SK-N-SH (cell line): ENCODE measurements at regions not wholly inside any gene's neighbourhood (a gene's known extent, or its start where the extent isn't known, plus 50 kb on each side); places are given as distances from the start of the nearest gene placed in this dataset.

Experiments
- CTCF ChIA-PET: fragments of 300-600, 350-600 bp; formaldehyde crosslinking; extraction: SDS; loops from one replicate; lab custom pipeline; 2021; lab: Yijun Ruan, JAX
- POLR2A ChIA-PET: fragments of 350-600 bp; sonication (Branson Sonifier 250); formaldehyde crosslinking; extraction: SDS; loops from one replicate; lab custom pipeline; 2020; ENCODE audit warnings: antibody characterized with exemption, inconsistent platforms; lab: Yijun Ruan, JAX
- DNase-seq: peaks from one replicate; pipeline ENCODE4 v3.0.0; 2012
- H2AFZ ChIP-seq: fragments of 200-600 bp; sonication (generic); 2 replicates; pipeline ENCODE4 v1.8.1; 2016; ENCODE audit warnings: antibody characterized with exemption, mild to moderate bottlenecking, low read depth
- H3F3A ChIP-seq: fragments of 200-600 bp; sonication (generic); replicated peaks from 2 replicates; pipeline ENCODE3; 2016; ENCODE audit warnings: antibody characterized with exemption, mild to moderate bottlenecking; ENCODE audit not compliant: insufficient read depth
- H3K27ac ChIP-seq, 2 experiments: fragments of 200-500 bp in 1 of 2; fragments of 200-600 bp in 1 of 2; sonication (Bioruptor generic) in 1 of 2; sonication (generic), shearing (Covaris generic) in 1 of 2; 2 replicates each; pipeline versions ENCODE4 v1.5.1 to v1.6.1; 2014 to 2016; ENCODE audit warnings: low read depth in 2 of 2, inconsistent platforms in 1 of 2, low read length in 1 of 2, mild to moderate bottlenecking in 1 of 2, mixed read lengths in 1 of 2
- H3K27me3 ChIP-seq: fragments of 200-600 bp; sonication (generic), shearing (Covaris generic); 2 replicates; pipeline ENCODE4 v1.6.1; 2016; ENCODE audit warnings: mixed run types; ENCODE audit not compliant: insufficient read depth
- H3K36me3 ChIP-seq, 2 experiments: fragments of 200-500 bp in 1 of 2; fragments of 200-600 bp in 1 of 2; sonication (Bioruptor generic) in 1 of 2; sonication (generic) in 1 of 2; replicated peaks in 1 of 2; 2 replicates each; pipeline versions ENCODE3 to v1.5.1; 2014 to 2016; ENCODE audit warnings: low read length in 1 of 2, mild to moderate bottlenecking in 1 of 2; ENCODE audit not compliant: insufficient read depth in 2 of 2, control insufficient read depth in 1 of 2
- H3K4me1 ChIP-seq, 2 experiments: fragments of 200-500 bp in 1 of 2; fragments of 200-600 bp in 1 of 2; sonication (Bioruptor generic) in 1 of 2; sonication (generic), shearing (Covaris generic) in 1 of 2; 2 replicates each; pipeline versions ENCODE4 v1.5.1 to v1.6.1; 2014 to 2016; ENCODE audit warnings: low read depth in 1 of 2, low read length in 1 of 2, mixed run types in 1 of 2; ENCODE audit not compliant: insufficient read depth in 2 of 2, control insufficient read depth in 1 of 2
- H3K4me2 ChIP-seq: fragments of 200-600 bp; sonication (generic), shearing (Covaris generic); 2 replicates; pipeline ENCODE4 v1.6.1; 2017; ENCODE audit warnings: mixed run types
- H3K4me3 ChIP-seq, 2 experiments: fragments of 200-500 bp in 1 of 2; fragments of 200-600 bp in 1 of 2; sonication (Bioruptor generic) in 1 of 2; sonication (generic), shearing (Covaris generic) in 1 of 2; 2 replicates each; pipeline versions ENCODE4 v1.5.1 to v1.8.1; 2014 to 2016; ENCODE audit warnings: low read depth in 2 of 2, inconsistent platforms in 1 of 2, low read length in 1 of 2, mild to moderate bottlenecking in 1 of 2, mixed read lengths in 1 of 2, moderate library complexity in 1 of 2
- H3K79me2 ChIP-seq: fragments of 200-600 bp; sonication (generic); 2 replicates; pipeline ENCODE4 v1.8.1; 2017; ENCODE audit warnings: mild to moderate bottlenecking; ENCODE audit not compliant: insufficient read depth
- H3K9ac ChIP-seq: fragments of 200-600 bp; sonication (generic); 2 replicates; pipeline ENCODE4 v1.6.1; 2017; ENCODE audit warnings: mixed run types
- H3K9me2 ChIP-seq: fragments of 200-600 bp; sonication (generic); 2 replicates; pipeline ENCODE4 v1.6.1; 2017; ENCODE audit warnings: mixed run types
- H3K9me3 ChIP-seq: fragments of 200-600 bp; sonication (generic); 2 replicates; pipeline ENCODE4 v1.6.1; 2017; ENCODE audit warnings: mixed run types, mild to moderate bottlenecking, moderate library complexity
- H4K20me1 ChIP-seq: fragments of 200-600 bp; sonication (generic); 2 replicates; pipeline ENCODE4 v1.6.1; 2017; ENCODE audit warnings: mild to moderate bottlenecking, mixed run types; ENCODE audit not compliant: insufficient read depth
- EZH2phosphoT487 ChIP-seq: fragments of 200-600 bp; sonication (generic); IDR thresholded peaks from 2 replicates; pipeline ENCODE4 v1.6.1; 2017; ENCODE audit warnings: low read depth, mixed run types, mild to moderate bottlenecking, antibody characterized with exemption, moderate library complexity, borderline replicate concordance
- FOSL2 ChIP-seq: IDR thresholded peaks from 2 replicates; pipeline ENCODE4 v1.4.0; 2012; ENCODE audit warnings: low read depth, mild to moderate bottlenecking, moderate library complexity, borderline replicate concordance
- GABPA ChIP-seq: IDR thresholded peaks from 2 replicates; pipeline ENCODE4 v1.4.0; 2012; ENCODE audit warnings: low read depth, mild to moderate bottlenecking
- GATA2 ChIP-seq: sonication (generic); formaldehyde crosslinking; IDR thresholded peaks from 2 replicates; pipeline ENCODE4 v1.5.0; 2020; ENCODE audit warnings: mild to moderate bottlenecking, missing genetic modification reagents
- NRF1 ChIP-seq: IDR thresholded peaks from 2 replicates; pipeline ENCODE4 v1.6.1; 2012; ENCODE audit warnings: low read depth, mild to moderate bottlenecking, low read length
- RAD21 ChIP-seq: IDR thresholded peaks from 2 replicates; pipeline ENCODE4 v1.6.1; 2012; ENCODE audit warnings: mild to moderate bottlenecking, low read length
- SMC3 ChIP-seq: IDR thresholded peaks from 2 replicates; pipeline ENCODE4 v1.6.1; 2012; ENCODE audit warnings: low read depth, low read length, improper control_type of control experiment
- TCF12 ChIP-seq: IDR thresholded peaks from 2 replicates; pipeline ENCODE4 v1.4.0; 2012
- WGBS: methylation state at CpG from one replicate; pipeline ENCODE4 v1.1.6; 2017; ENCODE audit warnings: low lambda C conversion rate; 5-methylcytosine and 5-hydroxymethylcytosine counted together
- TF ChIP-seq, protein P1 (sequence below): fragments of 200-600 bp; sonication (generic); IDR thresholded peaks from 2 replicates; pipeline ENCODE4 v1.6.1; 2017; ENCODE audit warnings: antibody characterized with exemption, mild to moderate bottlenecking, moderate library complexity
- TF ChIP-seq, protein P2 (sequence below): IDR thresholded peaks from 2 replicates; pipeline ENCODE4 v1.4.0; 2012; ENCODE audit warnings: low read depth, borderline replicate concordance

DNA sequence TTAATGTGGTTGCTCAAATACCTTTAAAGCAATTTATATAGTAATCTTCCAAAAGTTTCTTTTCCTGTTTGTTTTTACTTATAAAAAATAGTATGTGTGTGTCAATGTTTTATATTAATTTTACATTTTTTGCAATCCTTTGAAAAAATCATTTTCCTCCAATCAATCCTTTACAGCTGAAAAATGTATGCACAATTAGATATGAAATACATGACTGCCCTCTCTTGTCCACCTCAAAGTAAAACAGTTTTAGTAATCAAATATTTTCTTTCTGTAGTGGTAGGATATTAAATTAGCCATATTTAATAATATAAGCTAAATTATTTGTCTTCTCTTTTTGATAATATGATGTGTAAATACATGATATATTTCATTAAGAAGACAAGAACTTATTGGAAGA is 269.9 kb downstream of the ADAMTS20 start:
- ChIA-PET CTCF (interaction anchor here (0.5 to 3.8 kb wide), 59 partner anchors 9 to 1156 kb away, joined by 3 to 54 read pairs (median 4); partner anchors contain the start of gene PRICKLE1), POLR2A (interaction anchor here (1.3 kb wide), 1 partner anchor 799 kb away, joined by 3 read pairs; no protein-coding TSS in a partner anchor)
- no peak overlapping the region for H2AFZ ChIP-seq
- no peaks in the 10 kb centered on the region for H3F3A ChIP-seq
- no peaks in the 10 kb centered on the region for H3K9me3 ChIP-seq
- H4K20me1 ChIP-seq, result no peaks in the 10 kb centered on the region
- peak; percentile 35 for DNase-seq
- no peaks in the 10 kb centered on the region for H3K36me3 ChIP-seq
- H3K4me2 ChIP-seq, result no peak overlapping the region
- no peaks in the 10 kb centered on the region for H3K27me3 ChIP-seq
- no peaks in the 10 kb centered on the region for H3K9me2 ChIP-seq
- no peak overlapping the region for H3K9ac ChIP-seq
- peaks cover 5 to 7% of the 10 kb centered on the region in 2 experiments; a peak in 3 of 4 replicates for H3K4me1 ChIP-seq
- no peak overlapping the region for H3K4me3 ChIP-seq
- TF ChIP-seq, protein P1, sequence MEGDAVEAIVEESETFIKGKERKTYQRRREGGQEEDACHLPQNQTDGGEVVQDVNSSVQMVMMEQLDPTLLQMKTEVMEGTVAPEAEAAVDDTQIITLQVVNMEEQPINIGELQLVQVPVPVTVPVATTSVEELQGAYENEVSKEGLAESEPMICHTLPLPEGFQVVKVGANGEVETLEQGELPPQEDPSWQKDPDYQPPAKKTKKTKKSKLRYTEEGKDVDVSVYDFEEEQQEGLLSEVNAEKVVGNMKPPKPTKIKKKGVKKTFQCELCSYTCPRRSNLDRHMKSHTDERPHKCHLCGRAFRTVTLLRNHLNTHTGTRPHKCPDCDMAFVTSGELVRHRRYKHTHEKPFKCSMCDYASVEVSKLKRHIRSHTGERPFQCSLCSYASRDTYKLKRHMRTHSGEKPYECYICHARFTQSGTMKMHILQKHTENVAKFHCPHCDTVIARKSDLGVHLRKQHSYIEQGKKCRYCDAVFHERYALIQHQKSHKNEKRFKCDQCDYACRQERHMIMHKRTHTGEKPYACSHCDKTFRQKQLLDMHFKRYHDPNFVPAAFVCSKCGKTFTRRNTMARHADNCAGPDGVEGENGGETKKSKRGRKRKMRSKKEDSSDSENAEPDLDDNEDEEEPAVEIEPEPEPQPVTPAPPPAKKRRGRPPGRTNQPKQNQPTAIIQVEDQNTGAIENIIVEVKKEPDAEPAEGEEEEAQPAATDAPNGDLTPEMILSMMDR, result peak; percentile 51
- TF ChIP-seq RAD21, result peak; percentile 85
- no peak for TF ChIP-seq GATA2 (CRISPR knock-in tag)
- no peak for TF ChIP-seq TCF12
- peak; percentile 36; the same call in 1 of the 2 replicates for TF ChIP-seq SMC3
- no peaks in the 10 kb centered on the region for H3K79me2 ChIP-seq
- H3K27ac ChIP-seq, result no peak overlapping the region

DNA sequence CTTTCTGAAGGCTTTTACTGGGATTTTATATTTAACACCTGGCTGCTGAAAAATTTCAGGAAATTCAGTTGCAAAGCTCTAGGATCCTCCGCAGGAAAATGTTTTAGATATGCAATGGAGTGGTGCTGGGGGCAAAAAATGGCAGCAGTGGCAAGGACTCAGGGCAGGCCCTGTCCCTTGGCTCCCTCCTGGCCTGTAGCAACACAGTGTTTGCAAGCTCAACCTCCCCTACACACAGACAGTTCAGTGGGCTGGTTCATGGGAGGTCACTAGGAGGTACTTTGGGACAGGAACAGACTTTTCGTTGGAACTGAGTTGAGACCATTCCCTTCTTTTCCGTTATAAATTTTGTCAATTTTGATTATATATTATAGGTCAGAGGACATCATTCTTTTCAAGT is 270.4 kb downstream of the ADAMTS20 start:
- H3K79me2 ChIP-seq, result no peaks in the 10 kb centered on the region
- no peak overlapping the region for H3K4me2 ChIP-seq
- DNase-seq, result peak; percentile 12
- H2AFZ ChIP-seq, result no peak overlapping the region
- POLR2A ChIA-PET, result interaction anchor here (1.3 kb wide), 1 partner anchor 798 kb away, joined by 3 read pairs; no protein-coding TSS in a partner anchor
- H3K27me3 ChIP-seq, result no peaks in the 10 kb centered on the region
- no peak overlapping the region for H3K9ac ChIP-seq
- 54% methylated on average over 3 of the region's 3 CpGs for WGBS
- CTCF ChIA-PET, result interaction anchor here (0.6 to 3.8 kb wide), 57 partner anchors 9 to 1156 kb away, joined by 3 to 54 read pairs (median 4); partner anchors contain the start of gene PRICKLE1
- no peaks in the 10 kb centered on the region for H4K20me1 ChIP-seq
- no peaks in the 10 kb centered on the region for H3K9me3 ChIP-seq
- no peaks in the 10 kb centered on the region for H3F3A ChIP-seq
- no peak overlapping the region for H3K4me3 ChIP-seq
- H3K9me2 ChIP-seq, result no peaks in the 10 kb centered on the region
- TF ChIP-seq, protein P2, sequence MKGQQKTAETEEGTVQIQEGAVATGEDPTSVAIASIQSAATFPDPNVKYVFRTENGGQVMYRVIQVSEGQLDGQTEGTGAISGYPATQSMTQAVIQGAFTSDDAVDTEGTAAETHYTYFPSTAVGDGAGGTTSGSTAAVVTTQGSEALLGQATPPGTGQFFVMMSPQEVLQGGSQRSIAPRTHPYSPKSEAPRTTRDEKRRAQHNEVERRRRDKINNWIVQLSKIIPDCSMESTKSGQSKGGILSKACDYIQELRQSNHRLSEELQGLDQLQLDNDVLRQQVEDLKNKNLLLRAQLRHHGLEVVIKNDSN, result no peak
- TF ChIP-seq GABPA (no peak), FOSL2 (no peak), NRF1 (no peak), EZH2phosphoT487 (no peak)
- TF ChIP-seq, all 33 proteins: peak for 0
- Histone ChIP-seq H3K4me1 (peaks cover 5 to 7% of the 10 kb centered on the region in 2 experiments; a peak in 3 of 4 replicates), H3K27ac (peak overlapping the region in 1 of 2 experiments; percentile 53; a peak in 2 of 4 replicates), H3K36me3 (no peaks in the 10 kb centered on the region)
